BE2C (cell line): ENCODE measurements at regions not wholly inside any gene's neighbourhood (a gene's known extent, or its start where the extent isn't known, plus 50 kb on each side); places are given as distances from the start of the nearest gene placed in this dataset.
"Not testable (repeated sequence)": the region's sequence is repeated elsewhere in the genome, so short reads cannot be mapped to it uniquely, and the experiment has no call there.

Experiments used
- DNase-seq: peaks from one replicate; pipeline ENCODE4 v3.0.0-alpha.2; 2020
- H3K27me3 ChIP-seq: fragments of 250-450 bp; sonication (Bioruptor Pico); 2 replicates; pipeline ENCODE4 v1.5.1; 2020; ENCODE audit warnings: mild to moderate bottlenecking
- H3K36me3 ChIP-seq: fragments of 250-450 bp; sonication (Bioruptor Pico); 2 replicates; pipeline ENCODE4 v1.5.1; 2020; ENCODE audit warnings: mild to moderate bottlenecking
- H3K4me1 ChIP-seq: fragments of 250-450 bp; sonication (Bioruptor Pico); 2 replicates; pipeline ENCODE4 v1.5.1; 2020
- H3K4me3 ChIP-seq: 2 replicates; pipeline ENCODE4 v1.5.1; 2011; ENCODE audit warnings: low read depth, low read length
- H3K9me3 ChIP-seq: fragments of 250-450 bp; sonication (Bioruptor Pico); 2 replicates; pipeline ENCODE4 v1.5.1; 2020
- TF ChIP-seq, protein P1 (sequence below): IDR thresholded peaks from 2 replicates; pipeline ENCODE4 v1.5.1; 2012; ENCODE audit warnings: mild to moderate bottlenecking, low read depth, low read length

DNA sequence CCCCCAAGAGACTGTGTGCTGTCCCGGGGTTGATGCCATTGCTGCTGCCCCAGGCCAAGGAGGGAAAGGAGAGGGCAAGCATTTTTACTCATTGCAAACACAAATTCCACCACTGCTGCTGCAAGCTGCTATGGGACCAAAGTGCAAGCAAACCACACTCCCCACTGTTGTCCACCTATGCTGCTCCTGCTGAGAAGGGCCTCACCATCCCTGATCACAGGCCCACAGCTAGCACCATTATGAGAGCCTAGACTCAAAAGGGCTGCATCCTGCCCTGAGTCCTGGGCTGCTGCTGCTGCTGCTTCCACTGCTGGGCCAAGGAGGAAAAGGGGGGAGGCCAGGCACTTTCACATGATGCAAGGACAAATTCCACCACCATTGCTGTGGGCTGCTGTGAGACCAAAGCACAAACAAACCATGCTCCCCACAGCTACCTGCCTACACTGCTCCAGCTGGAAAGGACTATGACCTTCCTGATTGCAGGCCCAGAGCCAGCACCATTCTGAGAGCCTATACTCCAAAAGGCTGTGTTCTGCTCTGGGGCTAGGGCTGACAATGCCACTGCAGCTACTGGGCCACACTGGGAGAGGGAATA, 218.2 kb upstream of the ZCCHC13 start:
- DNase-seq, result no peak
- H3K9me3 ChIP-seq, result no peaks in the 10 kb centered on the region
- no peaks in the 10 kb centered on the region for H3K27me3 ChIP-seq
- H3K4me3 ChIP-seq, result no peak overlapping the region
- no peaks in the 10 kb centered on the region for H3K4me1 ChIP-seq
- TF ChIP-seq, protein P1, sequence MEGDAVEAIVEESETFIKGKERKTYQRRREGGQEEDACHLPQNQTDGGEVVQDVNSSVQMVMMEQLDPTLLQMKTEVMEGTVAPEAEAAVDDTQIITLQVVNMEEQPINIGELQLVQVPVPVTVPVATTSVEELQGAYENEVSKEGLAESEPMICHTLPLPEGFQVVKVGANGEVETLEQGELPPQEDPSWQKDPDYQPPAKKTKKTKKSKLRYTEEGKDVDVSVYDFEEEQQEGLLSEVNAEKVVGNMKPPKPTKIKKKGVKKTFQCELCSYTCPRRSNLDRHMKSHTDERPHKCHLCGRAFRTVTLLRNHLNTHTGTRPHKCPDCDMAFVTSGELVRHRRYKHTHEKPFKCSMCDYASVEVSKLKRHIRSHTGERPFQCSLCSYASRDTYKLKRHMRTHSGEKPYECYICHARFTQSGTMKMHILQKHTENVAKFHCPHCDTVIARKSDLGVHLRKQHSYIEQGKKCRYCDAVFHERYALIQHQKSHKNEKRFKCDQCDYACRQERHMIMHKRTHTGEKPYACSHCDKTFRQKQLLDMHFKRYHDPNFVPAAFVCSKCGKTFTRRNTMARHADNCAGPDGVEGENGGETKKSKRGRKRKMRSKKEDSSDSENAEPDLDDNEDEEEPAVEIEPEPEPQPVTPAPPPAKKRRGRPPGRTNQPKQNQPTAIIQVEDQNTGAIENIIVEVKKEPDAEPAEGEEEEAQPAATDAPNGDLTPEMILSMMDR, result no peak
- no peaks in the 10 kb centered on the region for H3K36me3 ChIP-seq

DNA sequence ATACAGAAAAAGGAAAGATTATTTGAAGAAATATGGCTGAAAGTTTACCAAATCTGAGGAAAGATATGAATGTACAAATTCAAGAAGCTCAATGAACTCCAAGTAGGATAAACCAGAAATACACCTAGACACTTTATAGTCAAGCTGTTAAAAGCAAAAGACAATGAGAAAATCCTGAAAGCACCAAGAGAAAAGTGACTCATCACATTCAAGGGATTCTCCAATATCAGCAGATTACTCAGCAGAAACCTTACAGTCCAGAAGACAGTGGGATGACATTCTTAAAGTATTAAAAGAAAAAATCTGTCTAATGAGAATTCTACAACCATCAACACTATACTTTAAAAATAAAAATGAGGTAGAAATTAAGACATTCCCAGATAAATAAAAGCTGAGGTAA, 223.8 kb upstream of the ZCCHC13 start:
- DNase-seq, result no peak
- TF ChIP-seq, protein P1, result no peak
- no peaks in the 10 kb centered on the region for H3K36me3 ChIP-seq
- no peak overlapping the region for H3K4me3 ChIP-seq
- H3K27me3 ChIP-seq, result no peaks in the 10 kb centered on the region
- no peaks in the 10 kb centered on the region for H3K4me1 ChIP-seq
- no peaks in the 10 kb centered on the region for H3K9me3 ChIP-seq

DNA sequence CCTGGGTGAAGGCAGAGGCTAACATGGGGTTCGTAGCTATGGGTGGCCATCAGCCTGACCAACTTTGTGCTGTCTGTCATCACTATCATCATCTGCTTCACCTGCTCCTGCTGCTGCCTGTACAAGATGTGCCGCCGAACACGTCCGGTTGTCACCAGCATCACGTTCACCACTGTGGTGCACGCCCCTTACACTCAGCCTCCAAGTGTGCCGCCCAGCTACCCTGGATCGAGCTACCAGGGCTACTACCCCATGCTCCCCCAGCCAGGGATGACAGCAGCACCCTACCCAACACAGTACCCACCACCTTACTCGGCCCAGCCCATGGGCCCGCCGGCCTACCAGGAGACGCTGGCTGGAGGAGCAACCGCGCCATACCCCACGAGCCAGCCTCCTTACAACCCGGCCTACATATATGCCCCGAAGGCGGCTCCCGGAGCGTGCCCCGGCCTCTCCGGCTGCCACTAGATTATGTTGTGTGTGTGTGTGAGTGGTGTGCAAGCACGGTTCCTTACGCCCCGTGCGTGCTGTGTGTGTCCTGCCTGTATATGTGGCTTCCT, 213.4 kb upstream of the XIST start:
- Histone ChIP-seq H3K9me3 (no peaks in the 10 kb centered on the region), H3K4me3 (no peak overlapping the region), H3K27me3 (no peaks in the 10 kb centered on the region), H3K36me3 (no peaks in the 10 kb centered on the region), H3K4me1 (no peaks in the 10 kb centered on the region)
- DNase-seq, result no peak
- TF ChIP-seq, protein P1, result no peak

DNA sequence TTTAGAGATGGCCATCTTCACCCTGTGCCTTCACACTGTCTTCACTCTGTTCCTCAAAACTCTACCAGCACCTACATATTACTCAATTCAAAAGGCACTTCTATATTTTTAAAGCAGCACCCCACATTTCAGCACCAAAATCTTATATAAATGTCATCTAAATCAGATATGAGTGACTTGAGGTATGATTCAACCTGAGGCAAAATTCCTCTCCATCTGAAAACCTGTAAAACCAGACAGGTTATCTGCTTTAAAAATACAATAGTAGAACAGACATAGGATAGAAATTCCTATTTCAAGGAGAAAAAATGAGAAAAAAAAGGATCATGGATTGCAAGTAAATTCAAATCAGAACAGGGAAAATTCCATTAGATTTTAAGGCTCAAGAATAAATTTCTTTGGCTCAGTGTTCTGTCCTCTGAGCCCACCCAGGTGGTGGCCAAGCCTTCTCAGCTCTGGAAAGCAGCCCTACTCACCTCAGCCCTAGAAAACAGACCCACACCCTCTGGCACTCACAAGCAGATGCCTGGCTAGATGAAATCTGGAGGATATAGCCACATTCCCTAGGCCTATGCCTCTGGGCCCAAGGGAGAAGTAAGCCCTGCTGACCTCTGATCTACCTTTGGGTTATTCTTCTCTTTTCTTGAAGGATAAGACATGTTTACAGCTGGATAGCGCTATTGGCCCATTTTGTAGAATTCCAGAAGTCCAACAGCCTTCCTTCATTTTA, 211.1 kb upstream of the XIST start:
- TF ChIP-seq, protein P1, result no peak
- H3K27me3 ChIP-seq, result no peaks in the 10 kb centered on the region
- no peak for DNase-seq
- H3K4me1 ChIP-seq, result no peaks in the 10 kb centered on the region
- no peaks in the 10 kb centered on the region for H3K9me3 ChIP-seq
- no peaks in the 10 kb centered on the region for H3K36me3 ChIP-seq
- no peak overlapping the region for H3K4me3 ChIP-seq

DNA sequence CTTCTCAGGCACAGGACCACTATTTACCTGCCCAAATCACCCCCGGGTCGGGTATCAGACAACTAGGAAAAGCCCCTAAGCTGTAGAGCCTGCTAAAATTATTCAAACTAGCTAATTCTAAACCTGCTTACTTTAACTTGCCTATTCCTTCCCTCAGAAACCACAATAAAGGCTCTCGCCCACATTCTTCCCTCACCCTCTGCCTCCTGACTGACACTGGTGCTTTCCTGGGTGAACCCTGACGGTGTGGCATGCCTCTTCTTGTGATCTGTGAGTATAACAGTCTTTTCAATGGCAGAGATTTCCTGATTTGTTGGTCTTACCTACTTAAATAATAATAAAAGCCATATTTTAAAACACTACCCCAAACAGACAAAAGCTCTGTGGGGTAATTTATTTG, 209.4 kb upstream of the XIST start:
- H3K4me3 ChIP-seq, result no peak overlapping the region
- H3K9me3 ChIP-seq, result no peaks in the 10 kb centered on the region
- no peaks in the 10 kb centered on the region for H3K36me3 ChIP-seq
- no peak for DNase-seq
- H3K27me3 ChIP-seq, result no peaks in the 10 kb centered on the region
- no peaks in the 10 kb centered on the region for H3K4me1 ChIP-seq
- TF ChIP-seq, protein P1, result no peak

DNA sequence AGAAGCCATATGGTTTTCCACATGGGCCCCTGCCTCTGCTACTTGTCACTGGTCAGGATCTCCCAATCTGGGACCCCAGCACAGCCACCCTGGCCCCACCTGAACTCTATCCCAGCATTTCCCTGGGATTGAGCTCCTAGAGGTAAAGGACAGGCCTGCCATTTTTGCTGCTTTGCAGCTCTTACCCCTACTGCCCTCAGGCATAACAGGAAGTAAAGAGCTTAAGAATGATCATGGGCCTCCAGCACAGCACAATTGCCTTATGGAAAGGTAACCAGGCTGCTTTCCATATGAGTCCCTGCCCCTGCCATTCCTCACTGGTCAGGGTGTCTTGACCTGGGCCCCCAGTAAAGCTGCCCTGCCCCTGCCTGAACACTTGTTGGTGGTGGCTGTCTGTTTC, 196.6 kb upstream of the XIST start:
- Histone ChIP-seq H3K9me3 (no peaks in the 10 kb centered on the region), H3K4me3 (no peak overlapping the region), H3K4me1 (no peaks in the 10 kb centered on the region), H3K36me3 (no peaks in the 10 kb centered on the region), H3K27me3 (no peaks in the 10 kb centered on the region)
- no peak for DNase-seq
- TF ChIP-seq, protein P1, result no peak

DNA sequence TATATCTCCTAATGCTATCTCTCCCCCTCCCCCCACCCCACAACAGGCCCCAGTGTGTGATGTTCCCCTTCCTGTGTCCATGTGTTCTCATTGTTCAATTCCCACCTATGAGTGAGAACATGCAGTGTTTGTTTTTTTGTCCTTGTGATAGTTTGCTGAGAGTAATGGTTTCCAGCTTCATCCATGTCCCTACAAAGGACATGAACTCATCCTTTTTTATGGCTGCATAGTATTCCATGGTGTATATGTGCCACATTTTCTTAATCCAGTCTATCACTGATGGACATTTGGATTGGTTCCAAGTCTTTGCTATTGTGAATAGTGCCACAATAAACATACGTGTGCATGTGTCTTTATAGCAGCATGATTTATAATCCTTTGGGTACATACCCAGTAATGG, 181.6 kb upstream of the XIST start:
- DNase-seq, H3K4me3 ChIP-seq, H3K36me3 ChIP-seq, H3K9me3 ChIP-seq, H3K4me1 ChIP-seq, H3K27me3 ChIP-seq: not testable (repeated sequence)

DNA sequence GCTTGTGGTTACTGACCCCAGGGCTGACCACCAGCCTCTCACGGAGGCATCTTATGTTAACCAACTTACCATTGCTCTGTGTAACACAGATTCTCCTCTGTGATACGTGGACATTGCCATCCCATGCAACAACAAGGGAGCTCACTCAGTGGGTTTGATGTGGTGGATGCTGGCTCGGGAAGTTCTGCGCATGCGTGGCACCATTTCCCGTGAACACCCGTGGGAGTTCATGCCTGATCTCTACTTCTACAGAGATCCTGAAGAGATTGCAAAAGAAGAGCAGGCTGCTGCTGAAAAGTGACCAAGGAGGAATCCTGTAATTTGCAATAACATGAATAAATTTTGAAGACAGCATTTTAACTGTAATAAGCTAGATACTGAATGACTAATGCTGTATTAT, 179.0 kb upstream of the XIST start:
- not testable (repeated sequence) for H3K36me3 ChIP-seq, DNase-seq, H3K9me3 ChIP-seq

DNA sequence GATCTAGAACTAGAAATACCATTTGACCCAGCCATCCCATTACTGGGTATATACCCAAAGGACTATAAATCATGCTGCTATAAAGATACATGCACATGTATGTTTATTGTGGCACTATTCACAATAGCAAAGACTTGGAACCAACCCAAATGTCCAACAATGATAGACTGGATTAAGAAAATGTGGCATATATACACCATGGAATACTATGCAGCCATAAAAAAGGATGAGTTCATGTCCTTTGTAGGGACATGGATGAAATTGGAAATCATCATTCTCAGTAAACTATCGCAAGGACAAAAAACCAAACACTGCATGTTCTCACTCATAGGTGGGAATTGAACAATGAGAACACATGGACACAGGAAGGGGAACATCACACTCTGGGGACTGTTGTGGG, 178.3 kb upstream of the XIST start:
- not testable (repeated sequence) for H3K9me3 ChIP-seq, DNase-seq, H3K4me3 ChIP-seq, H3K36me3 ChIP-seq, H3K27me3 ChIP-seq, H3K4me1 ChIP-seq

More for the DNA sequence above, 179.0 kb upstream of the XIST start:
- not testable (repeated sequence) for H3K4me3 ChIP-seq, H3K4me1 ChIP-seq, H3K27me3 ChIP-seq
